NCI-H82 (cell line): ENCODE measurements at regions not wholly inside any gene's neighbourhood (a gene's known extent, or its start where the extent isn't known, plus 50 kb on each side); places are given as distances from the start of the nearest gene placed in this dataset.
"Not testable (repeated sequence)": the region's sequence is repeated elsewhere in the genome, so short reads cannot be mapped to it uniquely, and the experiment has no call there.

Experiments used
- DNase-seq: peaks from one replicate; lab custom pipeline; 2025; lab: John Stamatoyannopoulos, UW

DNA sequence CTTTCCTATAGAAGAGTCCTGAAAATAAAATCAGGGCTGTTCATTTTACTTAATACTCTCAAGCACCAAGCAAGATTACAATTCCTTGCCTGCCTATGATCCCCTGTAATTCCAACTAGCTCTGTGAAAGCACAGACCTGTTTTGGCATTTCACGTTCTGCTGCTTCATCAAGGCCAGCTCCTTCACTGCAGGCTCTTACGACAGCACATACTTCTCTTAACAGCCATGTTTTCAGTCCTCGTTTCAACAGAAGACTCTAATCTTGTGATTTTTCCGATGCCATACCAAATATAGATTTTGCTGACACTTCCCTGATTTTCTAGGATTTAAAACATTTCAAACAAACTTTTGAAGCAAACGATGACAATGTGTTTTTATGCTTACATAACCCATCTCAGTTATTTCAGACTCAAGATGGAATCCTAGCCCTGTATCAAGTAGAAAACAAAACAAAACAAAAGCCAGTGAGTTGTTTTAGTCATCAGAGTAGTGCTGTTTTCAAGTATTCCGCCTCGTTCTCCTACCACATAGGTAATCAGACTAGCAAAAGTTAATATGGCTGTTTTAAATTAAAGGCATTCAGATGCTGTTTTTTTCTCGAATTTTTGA, 616.5 kb upstream of the CITED2 start:
- no peak for DNase-seq

DNA sequence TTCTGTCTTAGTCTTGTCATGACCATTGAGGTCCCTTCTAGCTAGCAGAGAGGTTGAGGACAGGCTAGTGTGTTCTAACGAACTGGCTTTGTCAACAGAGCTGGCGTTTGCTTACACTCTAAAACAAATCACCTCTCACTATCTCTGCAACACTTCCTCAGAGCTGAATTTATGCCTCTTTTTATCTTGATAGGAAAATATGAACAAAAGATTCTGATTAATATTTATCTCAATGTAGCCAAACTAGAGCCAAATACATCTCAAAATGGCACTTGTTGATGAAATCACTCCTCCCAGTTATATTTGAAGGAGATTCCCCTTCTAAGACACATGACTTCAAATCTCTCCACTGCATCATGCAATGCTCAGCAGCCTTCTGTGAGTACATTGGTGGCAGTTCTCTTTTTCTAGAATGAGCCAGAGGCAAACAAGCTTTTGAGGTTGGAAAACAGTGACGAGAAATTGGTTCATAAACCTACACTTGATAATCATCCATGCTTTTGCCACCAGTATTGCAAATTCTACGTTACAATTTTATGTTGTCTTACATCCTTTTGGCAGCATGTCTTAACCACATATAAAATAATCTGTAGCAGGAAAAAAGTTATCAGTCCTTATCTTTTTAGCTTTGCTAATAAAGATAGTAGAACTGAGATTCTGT, 615.7 kb upstream of the CITED2 start:
- DNase-seq: no peak

DNA sequence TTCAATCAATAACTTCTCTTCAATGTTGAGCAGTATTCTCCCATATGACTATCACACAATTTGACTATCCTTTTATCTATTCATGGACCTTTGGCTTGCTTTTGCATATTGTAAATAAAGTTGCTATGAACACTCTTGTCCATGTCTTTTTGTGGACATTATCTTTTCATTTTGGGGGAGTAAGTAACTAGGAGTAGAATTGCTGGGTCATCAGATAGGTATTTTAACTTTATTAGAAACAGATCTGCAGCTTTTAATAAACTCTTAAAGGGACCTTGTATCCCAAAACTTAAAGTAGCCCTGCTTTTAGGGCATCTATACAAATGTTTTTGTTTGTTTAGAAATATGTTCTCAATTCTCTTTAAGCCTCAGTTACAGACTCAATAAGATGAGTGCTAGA, 614.2 kb upstream of the CITED2 start:
- no peak for DNase-seq

DNA sequence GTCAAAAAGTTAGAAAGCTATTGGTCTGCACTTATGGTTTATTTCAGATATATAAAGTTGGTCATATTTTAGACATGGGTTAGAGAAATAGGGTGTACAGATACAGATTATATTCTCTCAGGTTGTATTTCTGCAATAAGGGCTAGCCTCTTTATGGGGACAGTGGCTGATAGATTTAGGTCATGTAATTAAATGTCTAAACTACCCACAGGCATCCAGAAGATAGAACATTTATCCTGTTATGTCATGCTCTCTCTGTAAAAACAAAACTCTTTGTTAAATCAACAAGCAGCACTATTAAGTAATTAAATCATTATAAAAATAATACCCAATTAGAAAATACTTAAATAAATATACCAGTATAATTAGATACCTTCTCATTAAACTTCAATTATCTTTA, 612.6 kb upstream of the CITED2 start:
- no peak for DNase-seq

DNA sequence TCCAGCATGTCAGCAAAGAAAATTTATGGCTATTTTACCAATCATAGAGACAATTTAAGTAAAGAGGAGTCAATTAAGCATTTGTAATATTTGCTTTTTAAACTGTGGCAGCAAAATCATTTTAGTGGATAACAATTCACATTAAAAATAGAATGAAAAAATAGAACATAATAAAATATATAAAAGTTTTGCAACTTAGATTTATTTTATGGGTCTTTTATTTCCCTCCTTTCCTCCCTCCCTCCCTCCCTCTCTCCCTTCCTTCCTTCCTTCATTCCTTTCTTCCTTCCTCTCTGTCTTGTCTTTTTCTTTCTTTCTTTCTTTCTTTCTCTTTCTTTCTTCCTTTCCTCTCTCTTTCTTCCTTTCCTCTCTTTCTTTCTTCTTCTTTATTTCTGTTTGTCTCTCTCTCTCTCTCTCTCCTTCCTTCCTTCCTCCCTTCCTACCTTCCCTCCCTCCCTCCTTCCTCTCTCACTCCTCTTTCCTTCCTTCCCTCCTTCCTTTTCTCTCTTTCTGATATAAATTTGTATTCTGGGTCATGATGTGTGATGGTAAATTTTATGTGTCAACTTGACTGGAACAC, 610.9 kb upstream of the CITED2 start:
- DNase-seq: no peak

DNA sequence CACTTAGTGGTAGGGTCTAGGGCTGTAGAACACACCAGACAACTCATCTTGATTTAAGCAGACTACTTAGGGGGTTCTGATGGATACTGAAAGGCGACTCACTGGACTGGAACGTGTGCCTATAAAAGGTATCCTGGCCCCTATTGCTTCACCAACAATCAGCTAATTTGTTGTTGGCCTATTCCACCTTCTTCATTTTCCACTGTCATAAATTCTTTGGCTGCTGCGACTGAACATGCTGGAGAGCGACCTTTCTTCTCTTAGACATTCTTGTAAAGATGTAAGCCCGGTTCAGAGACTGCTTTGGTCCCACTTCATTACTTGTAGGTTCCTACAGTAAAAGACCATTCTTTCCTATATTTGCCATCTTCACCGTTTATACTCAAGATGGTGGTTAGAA, 609.9 kb upstream of the CITED2 start:
- no peak for DNase-seq

DNA sequence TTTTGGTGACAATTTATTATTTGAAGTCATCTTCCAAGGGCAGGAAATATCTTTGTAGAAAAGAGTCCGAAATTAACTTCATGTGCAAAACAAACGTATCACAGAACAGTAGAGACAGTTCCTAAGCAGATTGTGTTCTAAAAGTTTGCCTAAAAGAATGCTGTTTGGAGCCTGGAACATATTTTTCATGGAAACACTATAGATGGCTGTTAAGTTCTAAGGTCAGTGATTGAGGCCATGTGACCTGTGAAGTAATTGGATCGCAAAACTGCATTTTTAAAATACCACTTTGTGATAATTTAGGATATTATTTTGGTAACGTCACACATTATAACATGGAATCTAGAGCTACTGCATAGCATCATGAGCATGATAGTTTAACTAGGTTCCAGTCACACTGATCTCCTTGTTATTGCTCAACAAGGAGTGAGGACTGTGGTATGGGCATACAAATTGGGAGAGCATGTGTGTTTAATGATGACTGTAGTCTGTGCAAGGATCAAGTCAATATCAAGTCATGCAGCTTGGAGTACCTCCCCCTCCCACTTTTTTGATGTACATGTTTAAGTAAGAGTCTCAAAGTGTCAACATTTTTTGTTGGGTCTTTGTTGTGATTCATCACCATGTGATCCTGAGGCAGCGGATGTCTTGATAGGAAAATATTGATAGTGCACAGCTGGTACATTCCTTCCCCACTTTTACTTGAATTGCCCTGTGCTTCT, 609.3 kb upstream of the CITED2 start:
- DNase-seq: no peak

DNA sequence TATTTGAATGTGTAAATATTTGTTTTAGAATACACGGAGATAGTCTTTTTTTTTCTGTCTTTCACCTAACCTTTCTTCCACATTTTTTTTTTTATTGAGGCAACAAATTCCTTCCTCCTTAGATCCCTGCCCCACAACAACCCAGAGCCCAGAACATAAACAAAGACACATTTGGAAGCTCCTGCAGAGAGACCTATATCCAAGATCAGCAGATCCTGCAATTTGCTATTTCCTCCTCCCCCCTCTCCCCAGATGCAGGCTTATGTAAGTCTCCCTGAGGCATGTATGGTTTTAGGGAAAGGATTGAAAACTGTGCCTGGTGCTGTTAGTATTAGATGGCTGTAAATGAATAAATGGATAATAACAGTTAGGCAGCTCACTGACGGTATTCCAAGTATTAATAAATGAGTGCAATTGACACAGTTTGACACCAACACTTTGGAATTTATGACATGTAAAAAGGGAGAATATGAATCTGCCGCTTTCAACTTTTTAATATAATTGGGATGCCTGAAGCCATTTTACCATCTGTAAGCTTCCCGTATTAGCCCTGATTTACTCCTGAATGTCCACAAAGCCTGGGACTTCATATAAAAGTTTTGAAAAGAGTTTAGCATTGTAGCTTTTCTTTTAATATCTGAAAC, 608.3 kb upstream of the CITED2 start:
- peak; percentile 57 for DNase-seq

DNA sequence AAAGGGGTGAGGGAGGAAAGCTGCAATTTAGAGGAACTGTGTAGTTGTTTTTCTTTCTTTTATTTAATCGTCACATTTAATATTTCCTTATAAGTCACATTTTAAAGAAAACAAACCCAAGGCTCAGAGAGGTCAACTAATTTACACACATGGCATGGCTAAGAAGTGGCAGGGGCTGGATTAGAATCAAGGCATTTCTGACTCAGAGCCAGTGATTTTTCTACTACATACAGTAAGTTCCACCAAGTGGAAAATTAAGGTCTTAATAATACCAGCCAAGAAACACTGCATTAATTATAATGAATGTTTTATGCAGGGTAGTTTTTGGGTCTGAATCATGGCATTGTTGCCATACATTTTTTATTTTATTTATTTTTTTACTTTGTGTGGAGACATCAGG, 607.7 kb upstream of the CITED2 start:
- no peak for DNase-seq

DNA sequence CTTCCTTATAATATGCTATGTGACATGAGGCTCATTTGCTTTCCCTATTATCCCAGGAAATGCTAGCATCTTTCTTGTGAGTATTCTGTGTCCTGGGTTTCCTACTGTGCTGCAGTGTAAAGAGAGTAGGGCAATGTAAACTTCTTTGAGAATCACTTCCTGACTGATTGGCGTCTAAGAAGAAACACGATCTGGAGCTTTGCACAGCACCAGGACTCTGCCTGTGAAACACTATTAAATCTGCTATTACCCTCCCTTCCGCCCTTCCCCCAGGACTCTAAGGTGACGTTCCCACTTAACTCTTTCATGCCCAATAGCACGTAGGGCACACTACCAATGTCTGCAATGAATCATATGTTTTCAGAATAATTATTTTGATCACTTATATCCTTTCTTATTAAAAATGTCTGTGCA, 607.3 kb upstream of the CITED2 start:
- peak; percentile 91 for DNase-seq

DNA sequence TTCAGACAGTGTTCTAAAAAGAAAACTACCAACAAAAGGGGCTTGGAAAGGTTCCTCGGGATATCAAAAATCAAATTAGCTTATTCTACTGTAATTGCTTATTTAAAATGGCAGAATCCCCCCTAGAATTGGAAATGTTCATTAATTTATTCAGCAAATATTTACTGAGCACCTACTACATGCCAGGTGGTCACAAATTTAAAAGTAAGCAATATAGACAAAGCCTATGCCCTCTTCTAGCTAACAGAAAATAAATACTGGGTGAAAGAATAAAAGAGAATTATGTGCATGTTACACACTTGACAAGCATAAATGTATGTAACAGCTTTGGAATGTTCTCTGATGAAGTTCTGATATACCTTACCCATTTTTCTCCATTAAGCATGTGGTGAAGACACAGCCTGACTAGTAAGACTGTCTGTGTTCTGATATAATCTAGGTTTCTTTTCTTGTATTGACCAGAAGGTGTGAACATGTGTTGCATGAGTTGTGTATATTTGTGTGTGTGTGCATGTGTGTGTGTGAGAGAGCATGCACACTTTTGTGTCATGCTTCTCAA, 606.7 kb upstream of the CITED2 start:
- no peak for DNase-seq

DNA sequence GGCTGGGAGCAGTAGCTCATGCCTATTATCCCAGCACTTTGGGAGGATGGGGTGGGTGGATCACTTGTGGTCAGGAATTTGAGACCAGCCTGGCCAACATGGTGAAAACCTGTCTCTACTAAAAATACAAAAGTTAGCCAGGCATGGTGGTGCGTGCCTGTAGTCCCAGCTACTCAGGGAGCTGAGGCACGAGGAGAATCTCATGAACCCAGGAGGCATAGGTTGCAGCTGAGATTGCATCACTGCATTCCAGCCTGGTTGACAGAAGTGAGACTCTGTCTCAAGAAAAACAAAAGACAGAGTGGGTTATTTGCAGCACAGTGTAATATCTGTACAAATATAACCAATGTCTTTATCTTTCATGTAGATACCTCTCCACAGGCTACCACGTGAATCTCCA, 606.2 kb upstream of the CITED2 start:
- DNase-seq: not testable (repeated sequence)

DNA sequence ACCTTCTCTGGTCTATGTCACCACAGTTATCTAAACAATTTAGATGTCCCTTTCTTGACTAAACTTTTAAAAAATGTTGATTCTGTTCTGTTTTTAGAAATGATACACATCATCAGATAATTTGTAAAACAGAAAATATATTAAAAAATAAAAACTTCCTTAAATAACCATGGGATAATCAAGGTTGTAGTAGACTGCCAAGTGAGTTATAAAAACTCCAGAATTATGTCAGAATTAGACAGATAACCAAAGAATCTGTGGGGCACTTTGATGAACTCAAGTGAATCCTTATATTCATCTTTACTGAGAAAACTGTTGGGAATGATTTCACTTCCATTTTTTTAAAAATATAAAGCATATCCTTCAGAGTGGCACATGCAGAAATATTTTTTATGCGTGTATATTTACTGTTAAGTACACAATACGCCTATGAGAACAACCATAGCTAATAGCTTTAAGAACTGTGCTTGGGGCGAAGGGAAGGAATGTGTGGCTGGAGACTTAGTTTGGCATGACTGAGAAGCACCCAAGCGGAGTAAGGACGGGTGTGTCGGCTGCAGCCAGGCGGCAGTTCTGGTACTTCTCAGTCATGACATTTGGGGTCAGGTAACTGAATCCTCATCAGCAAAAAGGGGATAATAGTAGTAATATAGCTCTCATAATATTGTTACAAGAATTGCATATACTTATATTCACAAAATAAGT, 604.7 kb upstream of the CITED2 start:
- DNase-seq: no peak

DNA sequence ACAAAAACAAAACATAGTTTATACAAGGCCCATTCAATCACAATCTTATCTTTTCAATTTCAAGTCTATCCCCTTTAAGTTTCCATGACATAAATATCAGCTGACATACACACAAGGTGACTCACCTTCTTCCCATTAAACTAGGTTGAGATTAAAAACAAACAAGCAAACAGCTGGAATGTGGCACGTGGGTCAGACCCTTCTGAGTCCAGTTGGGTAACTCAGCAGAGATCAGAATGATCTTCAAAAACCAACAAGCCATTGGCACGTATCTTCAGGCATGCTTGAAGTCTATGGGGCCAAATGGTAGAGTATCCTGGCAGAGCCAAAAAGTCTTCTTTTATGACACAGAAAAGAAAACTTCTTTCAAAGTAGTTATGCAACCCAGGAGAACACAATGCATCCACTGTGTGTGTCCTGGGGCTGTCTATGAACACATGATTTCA, 603.5 kb upstream of the CITED2 start:
- peak; percentile 4 for DNase-seq

DNA sequence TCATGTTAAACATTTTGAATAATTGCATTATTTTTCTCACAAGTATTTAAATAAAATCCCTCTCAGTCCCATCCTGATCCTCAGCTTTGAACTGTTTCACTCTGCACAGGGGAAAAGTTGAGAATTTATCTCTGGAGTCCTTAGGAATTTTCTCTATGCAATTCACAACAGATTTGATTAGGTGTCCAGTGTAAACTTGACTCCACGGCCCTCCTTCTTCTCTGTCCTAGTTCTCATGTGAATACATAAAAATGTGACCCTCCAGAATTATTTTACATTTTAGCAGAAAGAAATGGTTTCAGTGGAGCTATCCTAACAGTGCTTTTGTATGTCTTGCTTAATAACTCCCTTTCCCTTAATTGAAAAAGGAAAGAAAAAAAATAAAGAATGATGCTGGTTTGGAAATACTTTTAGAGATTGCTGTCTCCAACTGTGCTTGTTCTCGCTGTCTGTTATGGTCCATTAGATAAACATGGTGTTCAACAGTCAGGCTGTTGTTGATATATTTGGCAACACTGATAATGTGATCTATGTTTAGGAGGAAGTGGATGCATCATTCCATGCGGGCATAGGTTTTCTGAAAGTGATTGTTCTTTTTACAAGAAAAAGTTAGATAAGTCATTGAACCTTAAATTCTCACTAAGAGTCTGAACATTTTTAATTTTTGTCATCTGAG, 599.4 kb upstream of the CITED2 start:
- DNase-seq: no peak

DNA sequence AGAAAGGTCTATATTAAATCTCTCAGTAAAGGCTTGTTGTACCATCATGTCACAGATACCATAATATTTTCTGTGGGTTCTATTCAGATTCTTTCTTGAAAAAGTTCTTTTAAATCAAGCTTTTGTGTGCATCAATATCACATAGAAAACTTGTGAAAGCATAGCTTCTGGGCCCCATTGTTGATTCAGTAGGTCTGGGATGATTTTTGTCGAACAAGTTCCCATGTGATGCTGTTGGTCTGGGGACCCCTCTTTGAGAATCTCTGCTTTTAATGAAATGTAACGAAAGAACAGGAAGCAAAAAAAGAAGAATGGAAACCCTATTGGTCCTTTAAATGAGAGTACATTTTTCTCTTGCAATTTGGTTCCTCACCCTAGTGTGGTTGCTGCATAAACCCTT, 597.7 kb upstream of the CITED2 start:
- DNase-seq: no peak

DNA sequence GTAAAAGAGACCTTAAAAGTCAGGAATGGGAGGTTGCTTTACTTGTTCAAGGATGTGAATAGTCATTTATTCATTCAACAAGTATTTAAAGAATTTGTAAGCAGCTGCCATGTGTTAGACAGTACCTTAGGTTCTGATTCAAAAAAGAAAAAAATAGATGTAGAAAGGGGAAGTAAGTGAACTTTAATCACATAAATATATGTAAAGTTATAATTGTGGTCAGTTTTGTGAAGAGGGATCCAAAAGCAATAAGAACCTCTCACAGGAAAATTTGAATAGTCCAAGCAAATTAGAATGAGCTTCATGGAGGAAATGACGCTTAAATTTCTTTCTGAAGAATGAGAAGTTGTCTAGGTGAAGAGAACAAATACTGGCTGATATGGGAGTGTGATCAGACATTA, 596.1 kb upstream of the CITED2 start:
- DNase-seq: no peak

DNA sequence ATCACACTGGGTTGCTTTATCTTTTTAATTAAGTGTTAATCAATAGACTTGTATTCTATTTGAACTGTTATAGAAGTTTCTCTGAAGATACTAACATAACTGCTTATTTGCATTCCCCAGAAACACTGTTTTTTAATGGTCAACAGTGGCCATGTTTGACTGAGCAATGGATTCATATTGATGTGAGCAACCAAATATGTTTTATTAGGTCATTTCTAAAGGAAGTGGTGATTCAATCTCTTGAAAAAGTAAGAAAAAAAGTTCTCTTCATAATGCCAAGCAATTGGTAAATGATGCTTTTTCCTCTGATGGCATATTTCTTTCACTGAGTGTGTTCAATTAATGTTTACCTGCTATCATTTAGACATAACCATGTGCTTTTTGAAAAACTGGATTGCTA, 593.0 kb upstream of the CITED2 start:
- no peak for DNase-seq

DNA sequence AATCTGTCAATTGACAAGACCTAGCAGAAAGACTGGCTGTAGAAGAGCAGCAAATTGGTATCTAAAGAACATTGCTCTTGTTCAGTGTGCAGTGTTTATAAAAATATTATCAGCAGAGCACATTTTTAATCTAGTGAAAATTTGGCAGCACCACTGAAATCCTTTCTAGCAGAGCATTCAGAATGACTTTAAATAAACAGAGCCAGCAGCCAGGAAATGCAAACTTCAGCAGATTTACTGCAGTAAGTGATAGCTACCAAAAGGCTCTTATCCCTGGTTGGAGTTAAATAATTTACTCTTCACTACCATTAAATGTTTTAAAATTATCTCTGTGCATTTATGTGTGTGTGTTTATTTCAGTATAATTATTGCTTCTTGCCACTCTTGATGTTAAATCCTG, 590.9 kb upstream of the CITED2 start:
- no peak for DNase-seq

DNA sequence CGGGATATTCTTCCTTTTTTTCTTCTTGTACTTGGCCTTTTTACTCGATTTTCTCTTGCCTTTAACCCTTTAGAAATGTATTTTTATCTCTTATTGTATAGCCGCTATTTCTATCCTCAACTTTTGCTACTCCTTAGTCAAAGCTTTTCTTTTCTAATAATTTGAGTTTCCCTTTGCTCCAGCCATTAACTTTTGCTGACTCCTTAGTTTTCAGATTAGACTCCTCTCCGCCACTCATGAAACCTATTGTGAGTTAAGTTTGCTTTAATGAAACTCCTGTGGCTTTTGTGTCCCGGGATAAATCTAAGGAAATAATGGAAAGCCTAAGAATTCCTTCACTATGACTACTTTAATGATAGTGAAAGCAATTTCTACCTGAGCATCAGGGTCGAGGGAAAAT, 590.3 kb upstream of the CITED2 start:
- no peak for DNase-seq
